Activated T-helper 1 cell treated with Interleukin-2 at 50 U/mL for 16 hours (primary cell): ENCODE measurements at regions not wholly inside any gene's neighbourhood (a gene's known extent, or its start where the extent isn't known, plus 50 kb on each side); places are given as distances from the start of the nearest gene placed in this dataset.

Experiments used
- DNase-seq: peaks from one replicate; pipeline ENCODE4 v3.0.0-alpha.2; 2020; ENCODE audit warnings: low read depth

DNA sequence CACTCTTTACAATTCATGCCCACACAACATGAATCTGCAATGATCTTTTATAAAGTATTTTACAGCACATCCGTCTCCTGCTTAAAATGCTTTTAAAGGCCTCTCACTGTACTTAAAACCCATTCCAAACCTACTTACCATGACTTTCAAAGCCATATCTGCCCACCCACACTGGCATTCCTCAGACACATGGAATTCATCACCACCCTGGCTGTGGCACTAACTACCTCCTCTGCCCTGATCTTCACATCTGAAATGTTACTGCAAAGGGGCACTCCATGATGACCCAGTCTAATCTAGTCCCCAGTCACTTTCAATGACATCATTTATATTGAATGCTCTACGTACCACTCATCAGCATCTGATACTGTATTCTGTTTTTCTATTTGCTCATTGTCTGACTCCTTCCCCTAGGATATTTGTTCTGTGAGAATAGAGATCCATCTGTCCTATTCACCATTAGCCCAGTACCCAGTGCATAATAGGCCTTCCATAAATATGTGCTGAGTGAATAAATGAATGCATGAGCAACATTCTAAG is 193.2 kb upstream of the KIF2A start:
- no peak for DNase-seq

DNA sequence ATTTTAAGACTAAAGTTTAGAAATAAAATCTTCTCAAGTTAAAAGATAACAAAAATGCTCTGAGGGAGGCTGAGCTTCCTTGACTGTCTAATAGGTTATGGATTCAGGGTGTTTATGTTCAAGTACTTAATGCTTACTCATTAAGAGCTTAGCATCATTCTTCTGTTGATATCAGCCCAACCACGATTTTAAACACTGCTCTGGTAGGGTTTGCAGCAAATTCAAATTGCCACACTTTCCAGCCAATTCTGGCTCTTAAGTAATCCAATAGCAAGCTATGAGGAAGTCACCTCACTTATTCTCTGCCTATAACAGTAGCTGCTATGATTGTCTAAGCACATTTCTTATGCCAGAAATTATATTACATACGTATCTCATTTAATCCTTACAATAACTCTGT is 191.0 kb upstream of the KIF2A start:
- DNase-seq: no peak

DNA sequence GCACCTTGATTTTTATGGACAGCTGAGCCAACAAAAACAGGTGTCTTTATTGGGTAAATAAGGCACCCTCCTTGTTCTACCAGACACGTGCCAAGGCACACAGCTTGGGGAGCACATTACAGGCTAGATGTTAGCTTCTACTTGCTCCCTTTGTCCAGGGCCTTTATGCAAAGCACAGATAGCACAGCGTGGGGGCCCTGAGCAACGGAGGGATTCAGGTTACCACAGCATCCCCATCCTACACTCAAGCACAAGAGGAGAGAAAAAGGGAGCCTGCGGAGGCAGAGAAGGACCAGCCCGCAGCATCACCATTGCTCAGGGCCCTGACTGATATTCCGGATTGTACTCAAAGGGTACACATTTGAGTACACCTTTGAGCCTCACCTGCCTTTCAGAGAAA is 181.7 kb upstream of the KIF2A start:
- DNase-seq: no peak

DNA sequence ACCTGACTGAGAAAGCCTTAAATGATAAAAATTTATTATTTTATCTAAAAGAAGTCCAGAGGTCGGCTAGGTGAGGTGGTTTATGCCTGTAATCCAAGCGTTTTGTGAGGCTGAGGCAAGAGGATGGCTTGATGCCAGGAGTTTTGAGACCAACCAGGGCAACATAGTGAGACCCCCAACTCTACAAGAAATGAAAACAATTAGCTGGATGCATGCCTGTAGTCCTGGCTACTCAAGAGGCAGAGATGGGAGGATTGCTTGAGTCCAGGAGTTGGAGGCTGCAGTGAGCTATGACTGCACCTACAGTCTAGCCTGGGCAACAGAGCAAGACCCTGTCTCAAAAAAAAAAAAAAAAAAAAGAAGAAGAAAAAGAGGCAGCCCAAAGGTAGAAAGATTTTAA is 179.9 kb upstream of the KIF2A start:
- DNase-seq: no peak

DNA sequence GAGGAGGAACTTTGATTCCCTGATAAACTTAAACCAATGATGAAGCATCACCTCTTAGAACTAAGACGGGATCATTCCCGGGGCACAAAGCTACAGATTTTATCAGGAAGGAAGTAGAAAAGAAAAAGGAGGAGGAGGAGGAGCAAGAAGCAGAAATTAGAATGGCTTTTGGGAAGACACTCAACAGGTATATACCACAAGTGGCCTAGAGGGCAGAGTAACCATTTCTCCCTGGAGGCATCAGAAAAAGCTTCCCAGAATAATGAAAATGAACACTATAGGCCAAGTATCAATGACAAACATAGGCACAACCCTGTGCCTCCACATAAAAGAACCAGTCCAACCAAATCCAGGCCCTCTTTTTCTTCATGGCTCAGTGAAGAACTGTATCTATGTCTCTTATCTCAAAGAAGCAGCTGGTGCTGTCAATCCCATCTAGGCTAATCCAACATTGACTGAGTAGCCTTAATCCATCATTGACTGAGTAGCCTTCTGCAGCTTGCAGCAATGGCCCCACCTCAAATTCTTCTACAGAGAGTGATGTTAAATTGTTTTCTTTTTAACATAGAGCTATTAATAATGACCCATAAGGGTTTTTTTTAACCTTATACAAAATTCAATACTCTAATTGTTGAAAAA is 178.8 kb upstream of the KIF2A start:
- no peak for DNase-seq

DNA sequence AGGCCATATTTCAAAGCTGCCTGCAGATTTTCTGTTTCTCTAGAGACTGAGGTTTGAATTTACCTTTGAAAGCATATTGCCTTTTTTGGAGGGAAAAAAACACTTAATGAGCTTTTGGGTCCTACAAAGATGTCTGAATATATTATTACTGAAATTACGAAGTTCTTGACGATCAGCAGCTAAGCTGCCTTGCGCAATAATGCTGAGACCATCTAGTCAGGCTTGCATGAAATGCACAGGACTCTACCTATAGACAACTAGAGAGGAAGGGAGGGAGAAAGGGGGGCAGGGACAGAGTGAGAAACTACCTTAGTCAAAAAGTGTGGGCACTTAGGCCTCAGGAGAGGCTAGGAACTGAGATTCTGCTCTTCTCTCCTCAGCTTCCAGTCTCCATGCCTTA is 175.9 kb upstream of the KIF2A start:
- DNase-seq: no peak

DNA sequence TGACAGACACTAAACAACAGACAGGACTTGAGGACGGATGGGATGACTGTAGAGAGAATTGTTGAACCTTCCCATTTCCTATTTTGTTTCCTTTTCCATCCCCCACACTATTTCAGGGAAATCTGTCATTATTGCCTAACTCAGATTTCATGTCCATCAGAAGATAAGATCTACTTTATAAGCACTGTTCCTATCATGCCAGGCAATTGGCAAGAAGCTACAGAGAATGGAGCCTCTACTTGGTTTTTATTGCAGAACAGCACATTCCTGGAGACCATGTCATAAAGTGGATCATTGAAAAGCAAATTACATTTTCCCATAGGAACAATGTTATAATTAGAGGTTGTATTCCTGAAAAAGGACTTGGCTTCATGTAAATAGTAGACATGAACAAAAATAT is 173.7 kb upstream of the KIF2A start:
- no peak for DNase-seq

DNA sequence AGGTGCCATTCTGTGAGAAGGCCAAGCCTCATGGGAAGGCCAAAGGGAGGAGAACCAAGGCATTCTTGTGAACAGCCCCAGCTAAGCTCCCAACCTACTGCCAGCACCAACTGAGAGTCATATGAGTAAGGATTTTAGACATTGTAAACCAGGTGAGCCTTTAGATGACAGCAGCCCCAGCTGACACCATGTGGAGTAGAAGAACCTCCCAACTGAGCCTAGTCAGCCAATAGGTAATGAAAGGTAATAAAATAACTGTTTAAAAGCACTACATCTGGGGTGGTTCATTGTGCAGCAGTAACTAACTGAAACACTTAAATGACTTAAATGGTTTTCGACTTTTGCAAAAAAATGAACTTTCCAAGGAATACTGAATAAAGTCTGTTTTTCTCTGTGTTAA is 172.6 kb upstream of the KIF2A start:
- DNase-seq: no peak

DNA sequence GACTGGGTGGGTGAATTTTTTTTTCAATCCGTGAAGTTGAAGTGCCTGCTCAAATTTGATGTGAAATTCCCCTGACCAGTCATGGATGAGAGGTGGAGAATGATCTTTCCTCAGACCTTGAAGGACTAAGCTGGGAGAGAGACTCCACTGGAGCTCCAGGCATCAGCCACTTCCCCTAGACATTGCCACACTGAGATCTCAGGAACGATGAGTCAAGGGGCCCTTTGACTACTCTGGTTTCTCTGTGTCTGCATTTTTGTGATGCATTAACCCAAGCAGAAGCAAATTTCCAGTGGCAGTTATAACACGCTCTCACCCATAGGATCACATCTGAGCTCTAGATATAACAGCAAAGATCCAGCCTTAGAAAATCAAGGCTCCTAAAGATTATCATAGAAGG is 171.2 kb upstream of the KIF2A start:
- DNase-seq: no peak

DNA sequence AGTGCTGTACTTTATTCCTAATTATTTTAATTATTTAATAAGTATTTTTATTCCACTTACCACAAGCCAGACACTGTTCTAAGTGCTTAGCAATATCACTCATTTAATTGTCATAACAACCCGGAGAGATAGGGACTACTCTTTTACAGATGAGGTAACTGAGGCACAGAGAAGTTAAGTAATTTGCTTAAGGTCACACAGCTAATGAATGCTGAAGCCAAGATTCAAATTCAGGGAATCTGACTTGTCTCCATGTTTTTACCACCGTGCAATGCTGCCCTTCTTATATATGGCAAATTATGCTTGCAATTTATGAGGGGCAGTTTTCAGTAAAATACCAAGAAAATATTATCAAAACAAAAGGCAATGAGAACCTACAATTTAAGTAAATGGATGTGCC is 168.4 kb upstream of the KIF2A start:
- DNase-seq: no peak

DNA sequence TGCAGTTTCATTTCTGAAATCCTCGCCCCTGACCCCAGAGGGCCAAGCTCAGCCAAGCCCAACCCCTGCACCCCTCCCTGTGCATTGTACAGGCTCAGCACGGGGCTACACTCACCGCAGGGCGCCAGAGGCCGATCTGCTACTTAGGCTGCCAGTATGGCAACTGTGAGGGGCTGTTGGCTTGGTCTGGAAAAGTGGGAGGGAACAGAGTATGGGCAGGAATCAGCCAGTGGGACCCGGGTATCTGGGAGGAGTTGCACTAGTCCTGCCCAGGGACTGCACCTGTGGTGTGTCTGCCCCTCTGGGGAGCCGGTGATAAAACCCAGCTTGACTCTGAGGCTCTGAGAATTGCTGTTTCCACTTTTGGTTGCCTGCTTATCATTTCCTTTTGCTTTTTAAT is 167.4 kb upstream of the KIF2A start:
- DNase-seq: no peak

DNA sequence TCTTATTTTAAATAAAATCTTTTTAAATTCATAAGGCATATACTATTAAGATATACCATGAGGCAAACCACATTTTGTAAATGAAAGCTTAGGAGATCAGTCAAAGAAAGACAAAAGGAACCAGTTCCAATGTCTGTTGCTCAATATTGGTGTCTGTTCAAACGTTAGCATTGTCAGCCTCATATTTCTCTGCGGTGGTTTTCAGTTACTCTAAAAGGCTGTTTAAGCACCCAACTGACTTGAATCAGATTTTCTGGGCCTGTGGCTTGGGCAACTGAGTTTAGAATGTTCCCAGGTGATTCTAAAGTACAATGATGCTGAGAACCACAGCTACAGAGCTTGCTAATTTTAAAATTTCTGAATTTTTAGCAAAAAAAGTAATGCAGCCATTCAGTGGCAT is 166.3 kb upstream of the KIF2A start:
- DNase-seq: no peak

DNA sequence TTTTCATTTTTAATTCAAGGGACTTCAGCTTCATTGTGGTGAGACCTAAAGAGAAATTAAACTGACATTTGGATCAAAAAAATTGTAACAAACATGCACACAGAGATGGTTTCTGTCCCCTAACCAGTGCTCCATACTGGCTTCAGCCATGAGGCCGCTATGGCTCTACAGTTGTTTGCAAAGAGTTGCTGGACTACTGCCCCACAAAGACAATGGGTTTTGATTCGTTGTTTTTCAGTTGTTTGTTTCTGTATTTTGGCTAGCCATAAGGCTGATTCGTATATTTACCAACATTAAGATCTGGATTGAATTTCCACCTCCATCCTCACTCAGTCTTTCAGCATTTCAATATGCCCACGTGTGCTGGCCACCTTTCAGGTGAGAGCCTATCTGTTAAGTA is 163.7 kb upstream of the KIF2A start:
- DNase-seq: no peak

DNA sequence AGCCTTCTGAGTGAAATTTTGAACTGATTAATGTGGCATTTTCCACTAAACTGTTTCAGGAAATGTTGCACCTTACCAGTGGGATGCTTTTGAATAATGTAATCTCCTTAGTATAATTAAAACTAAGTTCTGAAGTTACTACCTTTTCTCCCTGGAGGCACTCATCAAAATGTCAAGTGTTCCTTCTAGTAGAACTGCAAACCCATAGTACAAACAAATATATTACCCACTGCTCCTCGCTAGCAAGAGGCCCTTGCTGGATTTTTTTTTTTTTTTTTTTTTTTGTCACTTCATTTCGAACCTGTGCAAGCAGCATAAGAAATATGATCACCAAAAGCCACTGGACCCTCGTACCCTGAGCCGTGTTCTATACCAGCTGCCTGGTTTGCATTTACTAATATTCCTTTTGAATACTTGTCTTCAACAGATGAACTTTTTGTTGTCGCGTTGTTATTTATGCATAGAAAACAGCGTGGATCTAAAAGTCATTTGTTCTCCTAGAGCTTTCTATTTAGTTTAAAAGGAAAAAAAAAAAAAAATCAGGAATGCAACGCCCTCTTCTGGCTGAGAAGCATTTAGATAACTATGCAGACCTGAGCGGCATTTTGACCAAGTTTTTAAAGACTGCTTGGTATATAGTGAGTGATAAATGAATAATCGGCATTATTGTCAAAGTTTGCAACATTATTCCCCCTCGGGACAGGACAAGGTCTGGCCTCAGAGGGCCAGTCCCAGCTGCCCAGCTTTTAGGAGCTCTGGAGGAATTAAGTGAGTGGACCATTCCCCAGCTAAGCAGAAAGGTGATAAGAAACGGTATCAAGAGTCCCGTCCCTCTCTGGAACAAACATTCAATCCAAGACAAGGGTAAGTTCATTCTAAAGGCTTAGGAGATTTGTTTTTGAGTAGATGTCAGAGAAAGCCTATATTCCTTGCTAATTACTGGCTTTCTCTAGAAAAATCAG is 162.5 kb upstream of the KIF2A start:
- DNase-seq: no peak

DNA sequence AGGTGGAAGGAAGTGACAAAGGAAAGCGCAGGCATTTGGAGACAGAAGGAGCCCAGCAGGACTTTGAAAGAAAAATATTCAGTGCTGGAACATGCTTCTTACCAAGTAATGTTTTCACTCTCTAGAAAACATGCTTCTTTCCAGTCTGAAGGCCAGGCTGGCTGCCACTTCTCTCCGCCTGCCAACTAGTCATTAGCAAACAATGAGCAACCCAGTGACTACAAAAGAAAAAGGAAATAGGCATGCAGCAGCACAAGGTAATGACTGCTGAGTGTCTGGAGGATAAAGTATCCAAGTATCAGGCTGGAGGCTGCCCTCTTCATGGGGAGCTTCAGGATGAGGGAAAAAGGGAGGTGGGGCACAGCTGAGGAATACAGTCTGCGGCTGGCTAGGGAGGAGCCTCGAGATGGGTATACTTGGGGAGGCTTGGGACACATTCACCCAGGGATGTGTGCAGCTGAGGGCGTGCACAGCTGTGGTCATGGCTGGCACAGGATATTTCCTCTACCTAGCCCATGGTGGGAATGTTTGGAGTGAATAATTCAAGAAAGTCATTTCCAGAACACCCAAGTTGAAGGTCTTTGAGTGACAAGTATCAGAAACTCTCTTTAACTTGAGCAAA is 161.5 kb upstream of the KIF2A start:
- no peak for DNase-seq

DNA sequence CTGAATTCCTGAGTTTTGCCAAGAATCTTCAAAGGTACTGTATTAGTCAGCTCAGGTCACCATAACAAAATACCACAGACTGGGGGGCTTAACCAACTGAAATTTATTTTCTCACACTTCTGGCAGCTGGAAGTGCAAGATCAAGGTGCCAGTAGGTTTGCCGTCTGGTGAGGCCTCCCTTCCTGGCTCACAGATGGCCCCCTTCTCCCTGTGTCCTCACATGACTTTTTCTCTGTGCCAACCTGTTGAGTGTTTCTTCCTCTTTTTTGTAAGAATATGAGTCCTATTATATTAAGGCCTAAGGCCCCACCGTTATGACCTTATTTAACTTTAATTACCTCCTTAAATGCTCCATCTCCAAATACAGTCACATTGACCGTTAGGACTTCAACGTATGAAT is 156.1 kb upstream of the KIF2A start:
- DNase-seq: no peak

DNA sequence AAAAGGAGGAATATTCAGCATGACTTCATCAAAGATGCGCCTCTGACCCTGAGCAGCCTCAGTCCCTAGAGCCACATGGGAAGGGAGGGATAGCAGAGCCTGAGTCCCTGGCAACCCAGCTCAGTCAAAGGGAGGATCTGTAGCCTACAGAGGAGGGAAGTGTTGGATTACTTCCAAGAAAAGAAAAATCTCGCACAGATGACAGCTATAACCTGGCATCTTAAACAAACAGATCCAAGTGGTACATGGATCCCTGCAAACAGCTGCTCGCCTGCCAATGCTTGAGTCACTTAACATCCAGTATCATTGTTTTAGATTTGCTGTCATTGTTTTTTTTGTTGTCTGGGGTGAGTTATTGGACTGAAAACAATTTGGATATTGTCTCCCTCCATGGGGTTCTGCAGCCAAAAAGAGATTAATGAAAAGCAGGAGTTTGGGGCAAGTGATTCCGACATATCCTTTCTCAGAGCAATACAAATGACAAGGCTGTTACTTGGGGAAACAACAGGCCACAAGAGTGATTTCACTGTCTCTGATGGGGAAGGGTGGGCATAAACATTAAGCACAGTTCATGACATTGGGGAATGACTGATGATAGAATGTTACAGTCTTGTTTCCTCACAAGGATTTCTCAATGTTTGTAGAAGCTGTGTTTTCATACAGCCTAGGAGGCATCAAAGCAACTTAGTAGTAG is 153.5 kb upstream of the KIF2A start:
- no peak for DNase-seq

DNA sequence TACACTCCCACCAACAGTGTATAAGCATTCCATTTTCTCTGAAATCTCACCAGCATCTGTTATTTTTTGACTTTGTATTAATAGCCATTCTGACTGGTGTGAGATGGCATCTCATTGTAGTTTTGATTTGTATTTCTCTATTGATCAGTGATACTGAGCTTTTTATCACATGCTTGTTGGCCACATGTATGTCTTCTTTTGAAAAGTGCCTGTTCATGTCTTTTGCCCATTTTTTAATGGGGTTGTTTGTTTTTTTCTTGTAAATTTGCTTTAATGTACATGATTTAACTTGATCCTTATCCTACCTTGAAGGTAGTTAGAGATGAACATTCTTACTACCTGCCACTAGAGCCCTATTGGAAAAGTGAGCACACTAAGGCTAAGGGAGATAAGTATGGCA is 151.2 kb upstream of the KIF2A start:
- DNase-seq: no peak

DNA sequence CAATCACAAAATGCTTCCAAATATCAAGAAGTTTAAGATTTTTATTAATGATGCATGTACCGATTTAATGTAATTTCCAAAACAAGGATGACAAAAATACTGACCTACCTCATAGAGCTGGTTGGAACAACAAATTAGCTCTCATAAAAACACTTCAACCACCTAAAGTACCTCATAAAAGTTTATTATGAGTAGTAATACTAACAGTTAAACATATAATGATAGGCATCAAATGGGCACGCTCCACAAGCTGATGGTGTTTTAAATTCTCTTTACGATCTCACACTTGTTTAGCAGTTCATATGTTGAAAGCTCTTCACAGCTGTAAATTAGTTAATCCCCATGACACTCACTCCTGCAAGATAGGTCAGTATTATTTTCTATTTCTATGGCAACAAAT is 150.0 kb upstream of the KIF2A start:
- no peak for DNase-seq

DNA sequence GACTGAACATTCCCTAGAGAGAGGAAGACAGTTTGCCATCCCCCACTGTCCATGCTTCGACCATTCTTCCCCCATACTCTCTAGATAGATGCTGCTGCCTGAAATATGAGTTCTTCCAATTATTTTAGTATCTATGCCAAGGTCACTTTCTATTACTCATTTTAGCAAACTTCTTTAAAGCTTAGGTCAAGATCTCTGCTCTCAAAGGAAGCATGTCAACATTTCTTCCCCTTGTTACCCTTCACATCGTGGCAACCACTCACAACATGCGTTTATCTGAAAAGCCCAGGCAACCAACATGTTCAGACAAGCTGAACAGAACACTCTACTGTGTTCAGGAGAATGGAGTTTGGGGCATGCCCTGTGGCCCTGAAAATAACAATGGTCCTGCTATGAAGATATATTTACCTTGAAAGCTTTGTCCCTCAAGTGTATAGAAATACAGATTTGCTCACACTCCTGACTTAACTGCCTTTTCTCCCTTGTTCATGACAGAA is 138.4 kb upstream of the KIF2A start:
- DNase-seq: no peak

DNA sequence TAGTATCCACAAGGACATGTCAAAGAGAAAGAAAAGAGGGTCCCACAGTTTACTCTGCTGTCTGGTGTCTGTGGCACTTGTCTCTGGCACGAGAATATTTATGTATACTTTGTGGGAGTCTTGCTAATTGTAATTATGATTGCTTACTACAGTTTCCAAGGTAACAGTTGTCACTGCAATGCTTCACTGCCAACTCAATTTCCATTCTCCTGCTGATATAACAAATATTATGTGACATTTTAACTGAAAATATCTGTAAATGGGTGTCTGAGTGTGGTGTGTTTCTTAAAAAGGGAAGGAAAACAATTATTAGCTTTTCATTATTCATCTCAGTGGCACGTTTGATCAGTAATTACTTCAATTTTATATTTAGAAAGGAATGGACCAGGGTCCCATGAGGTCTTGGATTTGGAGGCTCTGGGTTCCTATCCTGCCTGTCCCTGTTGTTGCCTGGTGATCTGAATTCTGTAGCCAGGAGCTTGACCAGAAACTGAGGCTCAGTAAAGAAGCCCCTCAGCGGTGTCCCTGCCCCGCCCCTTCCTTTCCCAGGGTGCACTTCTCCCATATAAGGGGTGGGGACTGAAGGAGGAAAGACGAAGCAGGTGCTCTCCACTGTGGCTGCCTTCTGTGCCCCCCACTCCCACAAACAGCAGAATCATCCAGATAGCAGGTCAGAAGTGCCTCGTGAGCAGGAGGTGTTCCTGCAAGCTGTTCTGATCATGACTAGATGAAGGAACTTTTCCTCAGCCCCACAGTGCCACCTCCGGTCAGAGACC is 137.3 kb upstream of the KIF2A start:
- no peak for DNase-seq
